ENCODE measurements at regions not wholly inside any gene's neighbourhood (a gene's known extent, or its start where the extent isn't known, plus 50 kb on each side); places are given as distances from the start of the nearest gene placed in this dataset.

DNA sequence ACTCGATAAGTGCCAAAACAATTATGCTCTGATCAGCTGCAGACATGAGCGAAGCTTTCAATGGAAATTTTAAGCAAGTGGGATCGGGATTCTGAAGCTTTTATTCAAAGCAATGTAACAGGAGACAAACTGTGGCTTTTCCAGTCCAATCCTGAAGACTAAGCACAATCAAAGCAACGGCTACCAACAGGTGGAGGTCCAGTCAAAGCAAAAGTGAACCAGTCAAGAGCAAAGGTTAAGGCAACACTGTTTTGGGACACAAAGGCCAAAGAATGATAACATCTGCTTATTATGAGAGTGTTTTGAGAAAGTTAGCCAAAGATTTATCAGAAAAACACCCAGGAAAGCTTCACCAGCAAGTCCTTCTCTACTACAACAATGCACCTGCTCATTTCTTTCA, 170.1 kb downstream of the SEC16B start:
- TF ChIP-seq, protein P1, sequence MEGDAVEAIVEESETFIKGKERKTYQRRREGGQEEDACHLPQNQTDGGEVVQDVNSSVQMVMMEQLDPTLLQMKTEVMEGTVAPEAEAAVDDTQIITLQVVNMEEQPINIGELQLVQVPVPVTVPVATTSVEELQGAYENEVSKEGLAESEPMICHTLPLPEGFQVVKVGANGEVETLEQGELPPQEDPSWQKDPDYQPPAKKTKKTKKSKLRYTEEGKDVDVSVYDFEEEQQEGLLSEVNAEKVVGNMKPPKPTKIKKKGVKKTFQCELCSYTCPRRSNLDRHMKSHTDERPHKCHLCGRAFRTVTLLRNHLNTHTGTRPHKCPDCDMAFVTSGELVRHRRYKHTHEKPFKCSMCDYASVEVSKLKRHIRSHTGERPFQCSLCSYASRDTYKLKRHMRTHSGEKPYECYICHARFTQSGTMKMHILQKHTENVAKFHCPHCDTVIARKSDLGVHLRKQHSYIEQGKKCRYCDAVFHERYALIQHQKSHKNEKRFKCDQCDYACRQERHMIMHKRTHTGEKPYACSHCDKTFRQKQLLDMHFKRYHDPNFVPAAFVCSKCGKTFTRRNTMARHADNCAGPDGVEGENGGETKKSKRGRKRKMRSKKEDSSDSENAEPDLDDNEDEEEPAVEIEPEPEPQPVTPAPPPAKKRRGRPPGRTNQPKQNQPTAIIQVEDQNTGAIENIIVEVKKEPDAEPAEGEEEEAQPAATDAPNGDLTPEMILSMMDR (conservative IDR thresholded peaks at IDR 0.05), result no peak
- no peak for TF ChIP-seq EZH2 (IDR thresholded peaks at IDR 0.05; ENCODE audit: low read depth)

All from PC-9 (cell line).